ENCODE measurements at regions not wholly inside any gene's neighbourhood (a gene's known extent, or its start where the extent isn't known, plus 50 kb on each side); places are given as distances from the start of the nearest gene placed in this dataset.
"Not testable (repeated sequence)": the region's sequence is repeated elsewhere in the genome, so short reads cannot be mapped to it uniquely, and the experiment has no call there.

- no peak overlapping the region for H2AK5ac ChIP-seq (ENCODE audit: low read length, severe bottlenecking)
- no peak overlapping the region for H3K4ac ChIP-seq (ENCODE audit: low read depth in 1 of 2, low read length in 2 of 2)
- H3K27me3 ChIP-seq (ENCODE audit: control insufficient read depth in 1 of 2, insufficient read depth in 1 of 2, low read length in 2 of 2) = no peaks in the 10 kb centered on the region
- DNase-seq = no peak
- H2BK5ac ChIP-seq (ENCODE audit: low read depth, low read length, poor library complexity, severe bottlenecking) = no peak overlapping the region
- no peak overlapping the region for H3K9ac ChIP-seq (ENCODE audit: low read length)
- no peak overlapping the region for H4K91ac ChIP-seq (ENCODE audit: low read length)
- no peak overlapping the region for H2BK120ac ChIP-seq (ENCODE audit: low read depth, low read length)
- no peak overlapping the region for H2BK15ac ChIP-seq (ENCODE audit: low read depth, poor library complexity, severe bottlenecking)
- H3K18ac ChIP-seq (ENCODE audit: low read depth in 1 of 2, low read length in 2 of 2) = no peak overlapping the region
- H3K4me3 ChIP-seq (ENCODE audit: insufficient read depth in 1 of 2, low read depth in 1 of 2, low read length in 2 of 2) = no peak overlapping the region
- no peak overlapping the region for H2BK12ac ChIP-seq (ENCODE audit: low read length in 2 of 2)
- H3K27ac ChIP-seq (ENCODE audit: low read length, poor library complexity, severe bottlenecking) = no peak overlapping the region
- no peaks in the 10 kb centered on the region for H3K9me3 ChIP-seq (ENCODE audit: control insufficient read depth, low read length)
- no peaks in the 10 kb centered on the region for H3K79me1 ChIP-seq (replicated peaks; ENCODE audit: low read length, poor library complexity, severe bottlenecking)
- no peaks in the 10 kb centered on the region for H3K36me3 ChIP-seq (ENCODE audit: control insufficient read depth in 1 of 2, insufficient read depth in 2 of 2, low read depth in 1 of 2, low read length in 2 of 2)
- no peak overlapping the region for H3K14ac ChIP-seq (ENCODE audit: low read length in 2 of 2)
- peaks cover under 1% of the 10 kb centered on the region for H3K4me1 ChIP-seq (ENCODE audit: control insufficient read depth, insufficient read depth, low read depth, low read length)
- no peak overlapping the region for H3K23ac ChIP-seq (ENCODE audit: low read length in 2 of 2)
- no peak overlapping the region for H3K4me2 ChIP-seq (ENCODE audit: low read length, poor library complexity, severe bottlenecking)
- H2AFZ ChIP-seq (ENCODE audit: low read depth, low read length) = no peak overlapping the region
- WGBS = 92% methylated on average over 2 of the region's 4 CpGs
- H4K8ac ChIP-seq (ENCODE audit: low read length) = no peak overlapping the region
Observed at GRCh38 chr2:47719099-47719498, 63.8 kb upstream of the MSH6 start.

- not testable (repeated sequence) for H2BK12ac ChIP-seq (ENCODE audit: low read length in 2 of 2); H2AK5ac ChIP-seq (ENCODE audit: low read length, severe bottlenecking); H3K14ac ChIP-seq (ENCODE audit: low read length in 2 of 2); H3K18ac ChIP-seq (ENCODE audit: low read depth in 1 of 2, low read length in 2 of 2); H2BK5ac ChIP-seq (ENCODE audit: low read depth, low read length, poor library complexity, severe bottlenecking); H3K9ac ChIP-seq (ENCODE audit: low read length); H3K27ac ChIP-seq (ENCODE audit: low read length, poor library complexity, severe bottlenecking); H3K4ac ChIP-seq (ENCODE audit: low read depth in 1 of 2, low read length in 2 of 2); H2BK120ac ChIP-seq (ENCODE audit: low read depth, low read length); H3K9me3 ChIP-seq (ENCODE audit: control insufficient read depth, low read length); H4K91ac ChIP-seq (ENCODE audit: low read length); H3K79me1 ChIP-seq (replicated peaks; ENCODE audit: low read length, poor library complexity, severe bottlenecking); H3K4me3 ChIP-seq (ENCODE audit: insufficient read depth in 1 of 2, low read depth in 1 of 2, low read length in 2 of 2); H3K23ac ChIP-seq (ENCODE audit: low read length in 2 of 2); H2BK15ac ChIP-seq (ENCODE audit: low read depth, poor library complexity, severe bottlenecking); H3K4me1 ChIP-seq (ENCODE audit: control insufficient read depth, insufficient read depth, low read depth, low read length); DNase-seq; H4K8ac ChIP-seq (ENCODE audit: low read length); H2AFZ ChIP-seq (ENCODE audit: low read depth, low read length); H3K27me3 ChIP-seq (ENCODE audit: control insufficient read depth in 1 of 2, insufficient read depth in 1 of 2, low read length in 2 of 2); H3K4me2 ChIP-seq (ENCODE audit: low read length, poor library complexity, severe bottlenecking); H3K36me3 ChIP-seq (ENCODE audit: control insufficient read depth in 1 of 2, insufficient read depth in 2 of 2, low read depth in 1 of 2, low read length in 2 of 2)
- WGBS = 86% methylated on average over 5 of the region's 7 CpGs
Observed at GRCh38 chr2:47716307-47716706, 66.6 kb upstream of the MSH6 start.

DNA sequence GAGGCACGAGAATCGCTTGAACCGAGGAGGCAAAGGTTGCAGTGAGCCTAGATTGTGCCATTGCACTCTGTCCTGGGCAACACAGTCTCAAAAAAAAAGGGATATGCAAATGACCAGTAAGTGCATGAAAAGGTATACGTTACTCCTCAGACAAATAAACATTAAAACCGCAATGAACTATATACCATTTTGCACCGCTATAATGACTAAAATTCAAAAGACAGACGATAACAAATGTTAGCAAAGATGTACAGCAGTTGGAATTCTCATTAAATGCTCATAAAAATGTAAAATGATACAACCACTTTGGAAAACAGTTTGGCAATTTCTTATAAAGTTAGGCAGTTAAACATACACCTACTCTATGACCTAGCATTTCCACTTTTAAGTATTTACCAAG lies 67.4 kb upstream of the MSH6 start:
- H3K4me2 ChIP-seq (ENCODE audit: low read length, poor library complexity, severe bottlenecking) = no peak overlapping the region
- no peak overlapping the region for H2AFZ ChIP-seq (ENCODE audit: low read depth, low read length)
- no peak for DNase-seq
- no peak overlapping the region for H4K91ac ChIP-seq (ENCODE audit: low read length)
- H3K18ac ChIP-seq (ENCODE audit: low read depth in 1 of 2, low read length in 2 of 2) = no peak overlapping the region
- WGBS = 86% methylated on average over 5 of the region's 7 CpGs
- no peak overlapping the region for H3K14ac ChIP-seq (ENCODE audit: low read length in 2 of 2)
- H3K9ac ChIP-seq (ENCODE audit: low read length) = no peak overlapping the region
- H3K79me1 ChIP-seq (replicated peaks; ENCODE audit: low read length, poor library complexity, severe bottlenecking) = no peaks in the 10 kb centered on the region
- H2BK120ac ChIP-seq (ENCODE audit: low read depth, low read length) = no peak overlapping the region
- H2BK15ac ChIP-seq (ENCODE audit: low read depth, poor library complexity, severe bottlenecking) = no peak overlapping the region
- H4K8ac ChIP-seq (ENCODE audit: low read length) = no peak overlapping the region
- H2BK5ac ChIP-seq (ENCODE audit: low read depth, low read length, poor library complexity, severe bottlenecking) = no peak overlapping the region
- no peaks in the 10 kb centered on the region for H3K27me3 ChIP-seq (ENCODE audit: control insufficient read depth in 1 of 2, insufficient read depth in 1 of 2, low read length in 2 of 2)
- no peak overlapping the region for H3K23ac ChIP-seq (ENCODE audit: low read length in 2 of 2)
- H3K36me3 ChIP-seq (ENCODE audit: control insufficient read depth in 1 of 2, insufficient read depth in 2 of 2, low read depth in 1 of 2, low read length in 2 of 2) = no peaks in the 10 kb centered on the region
- H3K4ac ChIP-seq (ENCODE audit: low read depth in 1 of 2, low read length in 2 of 2) = no peak overlapping the region
- no peak overlapping the region for H2BK12ac ChIP-seq (ENCODE audit: low read length in 2 of 2)
- no peak overlapping the region for H3K27ac ChIP-seq (ENCODE audit: low read length, poor library complexity, severe bottlenecking)
- no peaks in the 10 kb centered on the region for H3K9me3 ChIP-seq (ENCODE audit: control insufficient read depth, low read length)
- no peaks in the 10 kb centered on the region for H3K4me1 ChIP-seq (ENCODE audit: control insufficient read depth, insufficient read depth, low read depth, low read length)
- H3K4me3 ChIP-seq (ENCODE audit: insufficient read depth in 1 of 2, low read depth in 1 of 2, low read length in 2 of 2) = no peak overlapping the region
- H2AK5ac ChIP-seq (ENCODE audit: low read length, severe bottlenecking) = no peak overlapping the region

- Histone ChIP-seq H3K4ac (ENCODE audit: low read depth in 1 of 2, low read length in 2 of 2) (no peak overlapping the region), H2BK120ac (ENCODE audit: low read depth, low read length) (no peak overlapping the region), H2AK5ac (ENCODE audit: low read length, severe bottlenecking) (no peak overlapping the region), H3K9ac (ENCODE audit: low read length) (no peak overlapping the region), H2BK5ac (ENCODE audit: low read depth, low read length, poor library complexity, severe bottlenecking) (no peak overlapping the region), H4K8ac (ENCODE audit: low read length) (no peak overlapping the region), H2BK15ac (ENCODE audit: low read depth, poor library complexity, severe bottlenecking) (no peak overlapping the region), H4K91ac (ENCODE audit: low read length) (no peak overlapping the region), H3K79me1 (replicated peaks; ENCODE audit: low read length, poor library complexity, severe bottlenecking) (no peaks in the 10 kb centered on the region), H3K14ac (ENCODE audit: low read length in 2 of 2) (no peak overlapping the region), H3K9me3 (ENCODE audit: control insufficient read depth, low read length) (no peaks in the 10 kb centered on the region), H3K27ac (ENCODE audit: low read length, poor library complexity, severe bottlenecking) (no peak overlapping the region), H3K18ac (ENCODE audit: low read depth in 1 of 2, low read length in 2 of 2) (no peak overlapping the region), H3K4me2 (ENCODE audit: low read length, poor library complexity, severe bottlenecking) (no peak overlapping the region), H3K36me3 (ENCODE audit: control insufficient read depth in 1 of 2, insufficient read depth in 2 of 2, low read depth in 1 of 2, low read length in 2 of 2) (no peaks in the 10 kb centered on the region), H2AFZ (ENCODE audit: low read depth, low read length) (no peak overlapping the region), H3K4me1 (ENCODE audit: control insufficient read depth, insufficient read depth, low read depth, low read length) (no peaks in the 10 kb centered on the region), H2BK12ac (ENCODE audit: low read length in 2 of 2) (no peak overlapping the region), H3K27me3 (ENCODE audit: control insufficient read depth in 1 of 2, insufficient read depth in 1 of 2, low read length in 2 of 2) (peaks cover 9 to 12% of the 10 kb centered on the region in 2 experiments), H3K4me3 (ENCODE audit: insufficient read depth in 1 of 2, low read depth in 1 of 2, low read length in 2 of 2) (no peak overlapping the region), H3K23ac (ENCODE audit: low read length in 2 of 2) (no peak overlapping the region)
- no peak for DNase-seq
- 92% methylated on average over 3 of the region's 4 CpGs for WGBS
Observed at GRCh38 chr2:47708801-47709499, 74.0 kb upstream of the MSH6 start.
